IMR-90 (cell line): ENCODE measurements at regions not wholly inside any gene's neighbourhood (a gene's known extent, or its start where the extent isn't known, plus 50 kb on each side); places are given as distances from the start of the nearest gene placed in this dataset.

Experiments
- ATAC-seq: fragments of 200-7000 bp; cut with Tn5 transposase; 2 replicates; pipeline ENCODE4 v1.9.1; 2020; ENCODE audit warnings: low read depth, mild to moderate bottlenecking, moderate library complexity
- BruUV-seq: library from RNA; stranded (reverse); fragments of 400-500 nt; replicated peaks from 2 replicates; lab custom pipeline; 2021; lab: Mats Ljungman, UMichigan
- CTCF ChIA-PET: fragments of 300-600 bp; formaldehyde crosslinking; extraction: SDS; loops from one replicate; lab custom pipeline; 2021; ENCODE audit warnings: antibody characterized with exemption; lab: Yijun Ruan, JAX
- POLR2A ChIA-PET: fragments of 300-600 bp; sonication (Branson Sonifier 250); formaldehyde crosslinking; loops from one replicate; lab custom pipeline; 2022; ENCODE audit warnings: antibody characterized with exemption; ENCODE audit not compliant: unreplicated experiment; lab: Charles Lee
- DNase-seq: peaks from one replicate; pipeline ENCODE4 v3.0.0; 2013
- H2AFZ ChIP-seq: replicated peaks from 2 replicates; pipeline ENCODE3; 2013; ENCODE audit warnings: low read length, mild to moderate bottlenecking; ENCODE audit not compliant: poor library complexity
- H2AK5ac ChIP-seq: 2 replicates; pipeline ENCODE4 v1.6.1; 2013; ENCODE audit warnings: low read depth, low read length, inconsistent platforms
- H2AK9ac ChIP-seq: replicated peaks from 2 replicates; pipeline ENCODE3; 2013; ENCODE audit warnings: mild to moderate bottlenecking, low read depth, low read length, moderate library complexity; ENCODE audit not compliant: poor library complexity
- H2BK120ac ChIP-seq: 2 replicates; pipeline ENCODE4 v1.6.1; 2013; ENCODE audit warnings: low read depth, low read length, inconsistent platforms
- H2BK15ac ChIP-seq: 3 replicates; pipeline ENCODE4 v1.6.1; 2013; ENCODE audit warnings: low read depth, low read length, inconsistent platforms
- H2BK20ac ChIP-seq: 2 replicates; pipeline ENCODE4 v1.6.1; 2013; ENCODE audit warnings: low read depth, mild to moderate bottlenecking, inconsistent platforms, low read length, moderate library complexity
- H2BK5ac ChIP-seq: 2 replicates; pipeline ENCODE4 v1.6.1; 2013; ENCODE audit warnings: mild to moderate bottlenecking, low read depth, low read length, inconsistent platforms; ENCODE audit not compliant: poor library complexity, severe bottlenecking
- H3K14ac ChIP-seq: replicated peaks from 2 replicates; pipeline ENCODE4 v1.6.1; 2013; ENCODE audit warnings: low read depth, low read length, inconsistent platforms
- H3K18ac ChIP-seq: 2 replicates; pipeline ENCODE4 v1.6.1; 2013; ENCODE audit warnings: low read depth, low read length, control low read depth
- H3K23ac ChIP-seq: 2 replicates; pipeline ENCODE4 v1.6.1; 2013; ENCODE audit warnings: low read depth, low read length, inconsistent platforms
- H3K27ac ChIP-seq: 2 replicates; pipeline ENCODE4 v1.5.1; 2013; ENCODE audit warnings: mild to moderate bottlenecking, control low read depth, low read length; ENCODE audit not compliant: insufficient read depth
- H3K27me3 ChIP-seq: 2 replicates; pipeline ENCODE4 v1.6.1; 2013; ENCODE audit warnings: low read length; ENCODE audit not compliant: control insufficient read depth, insufficient read depth
- H3K36me3 ChIP-seq: 2 replicates; pipeline ENCODE4 v1.6.1; 2013; ENCODE audit warnings: low read length, mixed read lengths; ENCODE audit not compliant: control insufficient read depth, insufficient read depth
- H3K4ac ChIP-seq: 2 replicates; pipeline ENCODE4 v1.6.1; 2013; ENCODE audit warnings: low read depth, low read length, inconsistent platforms
- H3K4me1 ChIP-seq: 2 replicates; pipeline ENCODE4 v1.6.1; 2013; ENCODE audit warnings: low read length, mixed read lengths; ENCODE audit not compliant: control insufficient read depth, insufficient read depth
- H3K4me2 ChIP-seq: 2 replicates; pipeline ENCODE4 v1.6.1; 2013; ENCODE audit warnings: low read depth, mild to moderate bottlenecking, control low read depth, low read length, moderate library complexity
- H3K4me3 ChIP-seq: 2 replicates; pipeline ENCODE4 v1.5.1; 2013; ENCODE audit warnings: low read depth, mild to moderate bottlenecking, control low read depth, low read length, moderate library complexity; ENCODE audit not compliant: insufficient read depth
- H3K56ac ChIP-seq: 2 replicates; pipeline ENCODE4 v1.6.1; 2013; ENCODE audit warnings: low read length, inconsistent platforms; ENCODE audit not compliant: insufficient read depth; ENCODE audit errors: extremely low read depth
- H3K79me1 ChIP-seq, 2 experiments: 2 replicates each; pipeline ENCODE4 v1.6.1; 2013; ENCODE audit warnings: low read length in 2 of 2, inconsistent platforms in 1 of 2, low read depth in 1 of 2
- H3K9ac ChIP-seq: 2 replicates; pipeline ENCODE4 v1.6.1; 2013; ENCODE audit warnings: low read depth, low read length, control low read depth
- H3K9me1 ChIP-seq: 2 replicates; pipeline ENCODE4 v1.6.1; 2013; ENCODE audit warnings: low read length, inconsistent platforms; ENCODE audit not compliant: insufficient read depth
- H3K9me3 ChIP-seq: 2 replicates; pipeline ENCODE4 v1.6.1; 2013; ENCODE audit warnings: low read length; ENCODE audit not compliant: control insufficient read depth, insufficient read depth
- H4K20me1 ChIP-seq: 2 replicates; pipeline ENCODE4 v1.6.1; 2013; ENCODE audit warnings: low read length, inconsistent platforms; ENCODE audit not compliant: insufficient read depth
- H4K5ac ChIP-seq: 2 replicates; pipeline ENCODE4 v1.6.1; 2013; ENCODE audit warnings: mild to moderate bottlenecking, low read depth, low read length, control low read depth
- H4K8ac ChIP-seq, 2 experiments: 2 replicates each; pipeline ENCODE4 v1.6.1; 2013; ENCODE audit warnings: low read depth in 2 of 2, low read length in 2 of 2, control low read depth in 1 of 2, inconsistent platforms in 1 of 2
- H4K91ac ChIP-seq: 2 replicates; pipeline ENCODE4 v1.6.1; 2013; ENCODE audit warnings: low read depth, low read length, inconsistent platforms; ENCODE audit not compliant: insufficient read depth
- CTCF ChIP-seq: conservative IDR thresholded peaks from 2 replicates; pipeline ENCODE4 v1.5.1; 2012; ENCODE audit warnings: mild to moderate bottlenecking, low read depth, low read length, improper control_type of control experiment
- ELK1 ChIP-seq: fragments of 150-350 bp; IDR thresholded peaks from 2 replicates; pipeline ENCODE4 v1.6.1; 2016; ENCODE audit warnings: low read depth, mild to moderate bottlenecking, low read length, moderate library complexity, borderline replicate concordance
- MXI1 ChIP-seq: IDR thresholded peaks from 2 replicates; pipeline ENCODE4 v1.6.1; 2012; ENCODE audit warnings: low read depth, mild to moderate bottlenecking, low read length, moderate library complexity, borderline replicate concordance
- RCOR1 ChIP-seq: IDR thresholded peaks from 2 replicates; pipeline ENCODE4 v1.6.1; 2012; ENCODE audit warnings: mild to moderate bottlenecking, low read length, improper control_type of control experiment; ENCODE audit not compliant: insufficient replicate concordance
- SMC3 ChIP-seq: fragments of 150-350 bp; IDR thresholded peaks from 2 replicates; pipeline ENCODE4 v1.6.1; 2016; ENCODE audit warnings: low read depth, mild to moderate bottlenecking, antibody characterized with exemption, low read length, moderate library complexity
- WGBS, 2 experiments: methylation state at CpG; one replicate each; pipeline versions ENCODE4 v1.1.5 to v1.1.7; 2013; ENCODE audit warnings: missing lambda C conversion rate in 2 of 2; ENCODE audit not compliant: insufficient read length in 1 of 2; ENCODE audit errors: extremely low coverage in 2 of 2; 5-methylcytosine and 5-hydroxymethylcytosine counted together
- dilution Hi-C: fragments of 300-500 bp; cut with HindIII; formaldehyde crosslinking; loops from one replicate; pipeline ENCODE4 v1.14.3; 2018; ENCODE audit warnings: low sequenced_read_pairs; ENCODE audit not compliant: unreplicated experiment
- in situ Hi-C: fragments of 300-500 bp; cut with MboI; formaldehyde crosslinking; loops from 3 replicates; pipeline ENCODE4 v1.14.3; 2019; ENCODE audit warnings: low sequenced_read_pairs, inconsistent platforms, mixed read lengths
- intact Hi-C: fragments of 100-400 bp; cut with micrococcal nuclease; formaldehyde crosslinking; loops from 2 replicates; pipeline ENCODE4 v1.10.0; 2022

GRCh38 chr2:215876937-215877238 lies 136.5 kb downstream of the MREG start:
- in situ Hi-C loops (no loop called here), intact Hi-C loops (no loop called here), dilution Hi-C loops (no loop called here)
- H3K79me1 ChIP-seq = no peaks in the 10 kb centered on the region
- ChIA-PET POLR2A (interaction anchor here (0.8 kb wide), 1 partner anchor 446 kb away, joined by 3 read pairs; no protein-coding TSS in a partner anchor), CTCF (interaction anchor here (0.6 kb wide), 2 partner anchors 216 to 430 kb away, joined by 4 read pairs; no protein-coding TSS in a partner anchor)
- H3K4me1 ChIP-seq = peaks cover 11% of the 10 kb centered on the region
- no peak overlapping the region for H3K4me3 ChIP-seq
- no peak overlapping the region for H3K27ac ChIP-seq
- H2BK120ac ChIP-seq = no peak overlapping the region
- WGBS, 2 experiments = no CpG with 5 or more reads among the region's 1 CpG
- no peaks in the 10 kb centered on the region for H4K20me1 ChIP-seq
- peaks cover 5% of the 10 kb centered on the region for H3K9me3 ChIP-seq
- H4K8ac ChIP-seq = no peak overlapping the region
- no peak overlapping the region for H2AFZ ChIP-seq
- H3K56ac ChIP-seq = no peak overlapping the region
- no peak overlapping the region for H2BK15ac ChIP-seq
- no peak overlapping the region for H4K5ac ChIP-seq
- H3K27me3 ChIP-seq = no peaks in the 10 kb centered on the region
- ATAC-seq = no peak
- no peak overlapping the region for H3K4me2 ChIP-seq
- no peak overlapping the region for H2AK5ac ChIP-seq
- H3K36me3 ChIP-seq = no peaks in the 10 kb centered on the region
- H3K14ac ChIP-seq = no peak overlapping the region
- BruUV-seq = no TSS peak
- no peak overlapping the region for H2BK5ac ChIP-seq
- no peak for TF ChIP-seq SMC3
- no peak for TF ChIP-seq MXI1
- TF ChIP-seq CTCF = no peak
- TF ChIP-seq RCOR1 = no peak
- TF ChIP-seq ELK1 = no peak
- H4K91ac ChIP-seq = no peak overlapping the region
- H3K4ac ChIP-seq = no peak overlapping the region
- no peak overlapping the region for H2AK9ac ChIP-seq
- H3K9ac ChIP-seq = no peak overlapping the region
- no peak for DNase-seq
- no peak overlapping the region for H3K23ac ChIP-seq
- H3K18ac ChIP-seq = no peak overlapping the region
- H2BK20ac ChIP-seq = no peak overlapping the region
- 0 out of 2 replicates have a peak, but pooled peaks cover 4% of the 10 kb centered on the region for H3K9me1 ChIP-seq
